GM12873 (cell line): ENCODE measurements at regions not wholly inside any gene's neighbourhood (a gene's known extent, or its start where the extent isn't known, plus 50 kb on each side); places are given as distances from the start of the nearest gene placed in this dataset.

Experiments used
- TF ChIP-seq, protein P1 (sequence below): IDR thresholded peaks from 2 replicates; pipeline ENCODE4 v1.5.1; 2012; ENCODE audit warnings: low read depth, mild to moderate bottlenecking, moderate library complexity, low read length, control low read depth; ENCODE audit not compliant: insufficient read depth; ENCODE audit errors: missing control alignments

GRCh38 chr1:209389975-209390374, 193.5 kb upstream of the CAMK1G start:
- TF ChIP-seq, protein P1, sequence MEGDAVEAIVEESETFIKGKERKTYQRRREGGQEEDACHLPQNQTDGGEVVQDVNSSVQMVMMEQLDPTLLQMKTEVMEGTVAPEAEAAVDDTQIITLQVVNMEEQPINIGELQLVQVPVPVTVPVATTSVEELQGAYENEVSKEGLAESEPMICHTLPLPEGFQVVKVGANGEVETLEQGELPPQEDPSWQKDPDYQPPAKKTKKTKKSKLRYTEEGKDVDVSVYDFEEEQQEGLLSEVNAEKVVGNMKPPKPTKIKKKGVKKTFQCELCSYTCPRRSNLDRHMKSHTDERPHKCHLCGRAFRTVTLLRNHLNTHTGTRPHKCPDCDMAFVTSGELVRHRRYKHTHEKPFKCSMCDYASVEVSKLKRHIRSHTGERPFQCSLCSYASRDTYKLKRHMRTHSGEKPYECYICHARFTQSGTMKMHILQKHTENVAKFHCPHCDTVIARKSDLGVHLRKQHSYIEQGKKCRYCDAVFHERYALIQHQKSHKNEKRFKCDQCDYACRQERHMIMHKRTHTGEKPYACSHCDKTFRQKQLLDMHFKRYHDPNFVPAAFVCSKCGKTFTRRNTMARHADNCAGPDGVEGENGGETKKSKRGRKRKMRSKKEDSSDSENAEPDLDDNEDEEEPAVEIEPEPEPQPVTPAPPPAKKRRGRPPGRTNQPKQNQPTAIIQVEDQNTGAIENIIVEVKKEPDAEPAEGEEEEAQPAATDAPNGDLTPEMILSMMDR = no peak

DNA sequence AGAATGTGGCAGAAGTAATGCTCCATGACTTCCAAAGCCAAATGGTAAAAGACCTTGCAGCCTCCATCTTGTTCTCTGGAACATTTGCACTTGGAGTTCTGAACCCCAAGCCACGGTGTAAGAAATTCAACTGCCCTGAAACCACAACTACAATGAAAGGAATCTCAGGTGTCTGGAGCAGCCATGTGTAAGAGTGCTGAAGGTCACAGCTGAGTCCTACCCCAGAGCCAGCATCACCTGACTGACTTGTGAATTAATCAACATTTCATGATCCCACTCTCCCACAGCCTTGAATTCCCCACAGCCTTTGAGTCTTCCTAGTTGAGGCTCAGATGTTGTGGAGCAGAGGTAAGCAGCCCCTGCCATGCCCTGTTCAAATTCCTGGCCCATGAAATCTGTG, 192.8 kb upstream of the CAMK1G start:
- TF ChIP-seq, protein P1 = no peak

DNA sequence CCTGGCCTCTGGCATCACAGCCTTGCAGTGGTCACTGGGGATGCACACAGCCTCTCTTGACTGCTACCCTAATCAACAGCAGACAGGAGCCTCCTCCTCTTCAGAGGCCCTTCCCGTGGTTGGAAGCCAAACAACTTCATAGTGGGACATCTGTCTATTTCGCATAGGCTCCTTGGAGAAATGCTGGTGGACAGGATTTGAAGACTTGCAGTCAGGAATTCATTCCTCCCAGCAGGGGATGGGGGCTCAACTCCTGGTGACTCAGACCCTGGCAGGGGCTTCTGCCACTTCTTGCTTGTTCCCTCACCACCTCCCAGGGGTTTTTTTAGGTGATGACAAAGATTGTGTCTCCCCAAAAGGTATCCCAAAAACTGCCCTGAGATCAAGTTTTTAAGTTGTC, 191.7 kb upstream of the CAMK1G start:
- TF ChIP-seq, protein P1 = no peak

GRCh38 chr1:209395169-209395568, 188.3 kb upstream of the CAMK1G start:
- TF ChIP-seq, protein P1 = no peak

DNA sequence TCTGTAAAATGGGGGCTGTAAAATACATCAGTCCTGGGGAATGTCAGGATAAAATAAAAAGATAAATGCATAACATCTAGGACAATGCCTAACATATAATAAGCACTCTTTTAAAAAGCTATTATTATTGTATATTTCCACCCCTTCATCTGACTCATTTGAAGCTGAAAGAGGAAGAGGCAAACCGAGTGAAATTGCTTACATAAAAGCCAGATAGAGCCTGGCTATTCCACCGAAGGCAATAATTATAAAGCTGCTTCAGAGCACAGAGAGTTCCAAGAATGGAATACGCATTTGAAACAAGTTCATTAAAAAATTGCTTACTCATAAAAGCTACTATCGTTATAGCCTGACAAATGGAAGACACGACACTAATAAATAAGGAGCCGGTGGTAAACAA, 186.1 kb upstream of the CAMK1G start:
- TF ChIP-seq, protein P1 = no peak

GRCh38 chr1:209397910-209398309, 185.6 kb upstream of the CAMK1G start:
- TF ChIP-seq, protein P1 = no peak

DNA sequence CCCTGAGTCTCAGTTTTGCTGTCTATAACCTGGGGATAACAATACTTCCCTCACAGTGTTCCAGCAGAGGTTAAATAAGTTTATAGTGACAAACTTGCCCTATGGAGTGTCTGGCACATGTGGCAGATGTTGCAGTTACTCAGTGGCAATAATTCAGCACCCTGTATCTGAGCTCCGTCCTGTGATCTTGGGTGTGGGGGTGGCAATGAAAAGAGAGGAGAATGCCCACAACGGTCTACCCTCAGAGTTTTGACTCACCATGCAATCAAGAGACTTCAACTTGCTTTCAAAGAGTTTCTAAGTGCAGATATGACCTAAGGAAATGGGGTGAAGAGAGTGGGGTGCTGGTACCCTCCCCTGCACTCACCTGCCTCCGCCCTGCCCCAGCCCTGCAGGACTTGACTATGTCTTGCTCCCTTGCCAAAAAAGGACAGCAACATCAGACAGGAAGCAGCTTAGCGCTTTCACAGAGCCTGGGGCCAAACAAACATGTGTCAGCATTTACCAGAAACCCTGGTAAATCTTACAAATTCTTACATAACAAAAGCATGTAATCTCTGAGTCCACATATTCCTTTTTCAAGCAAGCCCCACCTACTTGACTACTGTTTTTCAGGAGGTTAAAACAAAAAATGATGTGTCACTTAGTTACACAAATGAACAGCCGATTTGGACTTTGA, 185.1 kb upstream of the CAMK1G start:
- TF ChIP-seq, protein P1 = no peak
